GM23338 (cell line): ENCODE measurements at regions not wholly inside any gene's neighbourhood (a gene's known extent, or its start where the extent isn't known, plus 50 kb on each side); places are given as distances from the start of the nearest gene placed in this dataset.
"Not testable (repeated sequence)": the region's sequence is repeated elsewhere in the genome, so short reads cannot be mapped to it uniquely, and the experiment has no call there.

Experiments used
- ATAC-seq: fragments of 200-7000 bp; cut with Tn5 transposase; 3 replicates; pipeline ENCODE4 v1.9.1; 2020
- DNase-seq: peaks from one replicate; pipeline ENCODE4 v3.0.0-alpha.2; 2015; ENCODE audit warnings: low spot score
- H2AFZ ChIP-seq: fragments of 200-600 bp; sonication (generic); 2 replicates; pipeline ENCODE4 v1.8.0; 2016; ENCODE audit warnings: antibody characterized with exemption, mild to moderate bottlenecking, moderate library complexity
- H3F3A ChIP-seq: fragments of 200-600 bp; sonication (generic); replicated peaks from 2 replicates; pipeline ENCODE4 v1.8.0; 2017; ENCODE audit warnings: antibody characterized with exemption, mixed run types, low read depth
- H3K27ac ChIP-seq: fragments of 200-600 bp; sonication (generic); 2 replicates; pipeline ENCODE4 v1.6.1; 2016; ENCODE audit warnings: low read depth
- H3K27me3 ChIP-seq: fragments of 200-600 bp; sonication (generic); 2 replicates; pipeline ENCODE4 v1.8.0; 2016; ENCODE audit warnings: mild to moderate bottlenecking, mixed run types, moderate library complexity; ENCODE audit not compliant: insufficient read depth
- H3K36me3 ChIP-seq: fragments of 200-600 bp; sonication (generic); 2 replicates; pipeline ENCODE4 v1.8.0; 2016; ENCODE audit warnings: mild to moderate bottlenecking; ENCODE audit not compliant: insufficient read depth
- H3K4me1 ChIP-seq: fragments of 200-600 bp; sonication (generic); 2 replicates; pipeline ENCODE4 v1.8.0; 2016; ENCODE audit warnings: mild to moderate bottlenecking, moderate library complexity; ENCODE audit not compliant: insufficient read depth
- H3K4me2 ChIP-seq: fragments of 200-600 bp; sonication (generic); 2 replicates; pipeline ENCODE4 v1.7.1; 2017; ENCODE audit warnings: mixed run types
- H3K4me3 ChIP-seq: fragments of 200-600 bp; sonication (generic); 2 replicates; pipeline ENCODE4 v1.6.1; 2016; ENCODE audit warnings: mixed run types
- H3K79me2 ChIP-seq: fragments of 200-600 bp; sonication (generic); replicated peaks from 2 replicates; pipeline ENCODE4 v1.8.0; 2017; ENCODE audit warnings: mild to moderate bottlenecking; ENCODE audit not compliant: insufficient read depth
- H3K9me2 ChIP-seq: fragments of 200-600 bp; sonication (generic); 2 replicates; pipeline ENCODE4 v1.8.0; 2017; ENCODE audit not compliant: insufficient read depth
- H4K20me1 ChIP-seq: fragments of 200-600 bp; sonication (generic); replicated peaks from 2 replicates; pipeline ENCODE4 v1.8.0; 2017; ENCODE audit warnings: mild to moderate bottlenecking; ENCODE audit not compliant: insufficient read depth
- H3K27ac Mint-ChIP-seq: 2 replicates; pipeline ENCODE4 v1.8.0; 2020; ENCODE audit warnings: inconsistent platforms, mild to moderate bottlenecking, moderate library complexity, mixed read lengths
- H3K27me3 Mint-ChIP-seq: 3 replicates; pipeline ENCODE4 v1.8.0; 2022; ENCODE audit warnings: low read depth, mild to moderate bottlenecking, moderate library complexity, mixed read lengths, inconsistent platforms; ENCODE audit not compliant: insufficient read depth, poor library complexity
- H3K36me3 Mint-ChIP-seq: 3 replicates; pipeline ENCODE4 v1.8.0; 2021; ENCODE audit warnings: low read depth, mild to moderate bottlenecking, inconsistent platforms, moderate library complexity, mixed read lengths
- H3K4me1 Mint-ChIP-seq: 3 replicates; pipeline ENCODE4 v1.8.0; 2020; ENCODE audit warnings: mild to moderate bottlenecking, inconsistent platforms, mixed read lengths
- H3K4me3 Mint-ChIP-seq: 3 replicates; pipeline ENCODE4 v1.8.0; 2021; ENCODE audit warnings: moderate library complexity, mild to moderate bottlenecking, inconsistent platforms, mixed read lengths
- H3K9me3 Mint-ChIP-seq: 3 replicates; pipeline ENCODE4 v1.8.0; 2020; ENCODE audit warnings: moderate library complexity, mild to moderate bottlenecking, inconsistent platforms, mixed read lengths
- CREB1 ChIP-seq: fragments of 250-450 bp; sonication (Bioruptor Pico); IDR thresholded peaks from 2 replicates; pipeline ENCODE4 v1.5.0; 2020; ENCODE audit warnings: low read depth, mild to moderate bottlenecking, moderate library complexity
- EZH2 ChIP-seq: fragments of 200-600 bp; sonication (generic); IDR thresholded peaks from one replicate; pipeline ENCODE4 v1.8.0; 2017; ENCODE audit warnings: antibody characterized with exemption, mild to moderate bottlenecking, low read depth; ENCODE audit not compliant: unreplicated experiment
- EZH2phosphoT487 ChIP-seq: fragments of 200-600 bp; sonication (generic); IDR thresholded peaks from one replicate; pipeline ENCODE4 v1.8.1; 2018; ENCODE audit warnings: antibody characterized with exemption; ENCODE audit not compliant: unreplicated experiment
- NANOG ChIP-seq: IDR thresholded peaks from 2 replicates; pipeline ENCODE4 v1.6.1; 2016; ENCODE audit warnings: antibody characterized with exemption, borderline replicate concordance
- POLR2AphosphoS5 ChIP-seq: IDR thresholded peaks from 2 replicates; pipeline ENCODE4 v1.6.1; 2016; ENCODE audit warnings: antibody characterized with exemption, low read depth
- STAT1 ChIP-seq: IDR thresholded peaks from one replicate; pipeline ENCODE4 v1.6.1; 2016; ENCODE audit warnings: antibody characterized with exemption; ENCODE audit not compliant: unreplicated experiment
- ZNF114 ChIP-seq: fragments of 250-450 bp; sonication (Bioruptor Pico); IDR thresholded peaks from 2 replicates; pipeline ENCODE4 v1.5.0; 2020; ENCODE audit warnings: mild to moderate bottlenecking, moderate library complexity
- ZNF331 ChIP-seq: fragments of 250-450 bp; sonication (Bioruptor Pico); IDR thresholded peaks from 2 replicates; pipeline ENCODE4 v1.5.0; 2020; ENCODE audit warnings: low read depth, mild to moderate bottlenecking, moderate library complexity
- TF ChIP-seq, protein P1 (sequence below): IDR thresholded peaks from one replicate; pipeline ENCODE4 v1.6.1; 2018; ENCODE audit warnings: antibody characterized with exemption; ENCODE audit not compliant: unreplicated experiment
- TF ChIP-seq, protein P2 (sequence below): IDR thresholded peaks from 2 replicates; pipeline ENCODE4 v1.6.1; 2016; ENCODE audit warnings: antibody characterized with exemption

DNA sequence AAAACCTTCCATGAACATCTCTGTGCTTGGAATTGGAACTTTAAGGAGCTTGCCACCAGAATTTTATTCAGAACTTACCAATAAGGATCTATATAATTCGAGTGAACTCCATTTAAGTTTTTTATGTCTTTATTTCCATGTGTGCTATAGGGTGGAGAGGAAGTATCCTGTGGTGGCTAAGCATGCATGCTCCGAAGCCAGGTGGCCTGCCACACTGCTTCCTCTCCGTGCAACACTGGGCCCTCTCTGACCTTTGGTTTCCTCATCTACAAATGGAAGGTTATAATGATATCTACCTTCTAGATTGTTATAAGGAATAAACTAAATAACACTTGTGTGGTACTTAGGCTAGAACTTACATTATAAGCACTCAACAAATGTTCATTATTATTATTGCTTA is 382.1 kb downstream of the PTPRC start:
- no peak overlapping the region for H3K27ac Mint-ChIP-seq
- H4K20me1 ChIP-seq: no peaks in the 10 kb centered on the region
- no peak overlapping the region for H3K4me2 ChIP-seq
- H3K9me2 ChIP-seq: no peaks in the 10 kb centered on the region
- no peak overlapping the region for H3K4me3 Mint-ChIP-seq
- H3K79me2 ChIP-seq: no peaks in the 10 kb centered on the region
- H3F3A ChIP-seq: no peaks in the 10 kb centered on the region
- H3K27ac ChIP-seq: no peak overlapping the region
- no peaks in the 10 kb centered on the region for H3K36me3 ChIP-seq
- H3K9me3 Mint-ChIP-seq: no peaks in the 10 kb centered on the region
- no peaks in the 10 kb centered on the region for H3K4me1 ChIP-seq
- no peaks in the 10 kb centered on the region for H3K4me1 Mint-ChIP-seq
- no peak overlapping the region for H3K4me3 ChIP-seq
- DNase-seq: no peak
- no peak for TF ChIP-seq POLR2AphosphoS5
- no peak for TF ChIP-seq STAT1
- TF ChIP-seq CREB1: no peak
- no peak for TF ChIP-seq ZNF114
- no peak for TF ChIP-seq NANOG
- no peaks in the 10 kb centered on the region for H3K36me3 Mint-ChIP-seq
- no peak overlapping the region for H2AFZ ChIP-seq
- no peaks in the 10 kb centered on the region for H3K27me3 ChIP-seq
- H3K27me3 Mint-ChIP-seq: no peaks in the 10 kb centered on the region
- ATAC-seq: no peak

DNA sequence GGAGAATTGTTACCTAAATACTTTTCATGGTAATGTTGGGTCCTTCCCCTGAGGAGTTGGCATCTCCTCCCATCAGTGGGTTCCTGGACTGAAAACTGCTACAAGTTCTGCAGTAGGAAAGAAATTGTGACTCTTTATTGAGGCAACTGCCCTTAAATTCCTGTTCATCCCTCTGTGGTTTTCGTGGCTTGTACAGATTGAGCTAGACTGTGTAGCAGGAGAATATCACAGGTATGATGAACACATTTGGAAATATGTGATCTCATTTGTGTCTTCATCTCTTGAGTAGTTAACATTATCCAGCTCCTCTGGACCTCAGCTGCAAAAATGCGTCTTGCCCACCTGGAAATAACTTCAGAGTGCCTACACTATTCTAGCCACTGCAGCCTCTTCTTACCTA is 390.6 kb downstream of the PTPRC start:
- H3K9me2 ChIP-seq: 0 out of 2 replicates have a peak, but pooled peaks cover 5% of the 10 kb centered on the region
- H2AFZ ChIP-seq: no peak overlapping the region
- Mint-ChIP-seq H3K27ac (no peak overlapping the region), H3K27me3 (peaks cover 2% of the 10 kb centered on the region), H3K4me3 (no peak overlapping the region), H3K36me3 (no peaks in the 10 kb centered on the region), H3K4me1 (no peaks in the 10 kb centered on the region), H3K9me3 (no peaks in the 10 kb centered on the region)
- no peaks in the 10 kb centered on the region for H3F3A ChIP-seq
- H3K27me3 ChIP-seq: no peaks in the 10 kb centered on the region
- no peaks in the 10 kb centered on the region for H3K79me2 ChIP-seq
- H4K20me1 ChIP-seq: no peaks in the 10 kb centered on the region; the same call in 1 of the 2 replicates
- DNase-seq (no peak), ATAC-seq (no peak)
- no peaks in the 10 kb centered on the region for H3K4me1 ChIP-seq
- no peaks in the 10 kb centered on the region for H3K36me3 ChIP-seq
- no peak overlapping the region for H3K4me3 ChIP-seq
- H3K4me2 ChIP-seq: no peak overlapping the region
- H3K27ac ChIP-seq: no peak overlapping the region
- no peak for TF ChIP-seq EZH2phosphoT487
- no peak for TF ChIP-seq ZNF331 (CRISPR knock-in tag)
- TF ChIP-seq POLR2AphosphoS5: no peak

DNA sequence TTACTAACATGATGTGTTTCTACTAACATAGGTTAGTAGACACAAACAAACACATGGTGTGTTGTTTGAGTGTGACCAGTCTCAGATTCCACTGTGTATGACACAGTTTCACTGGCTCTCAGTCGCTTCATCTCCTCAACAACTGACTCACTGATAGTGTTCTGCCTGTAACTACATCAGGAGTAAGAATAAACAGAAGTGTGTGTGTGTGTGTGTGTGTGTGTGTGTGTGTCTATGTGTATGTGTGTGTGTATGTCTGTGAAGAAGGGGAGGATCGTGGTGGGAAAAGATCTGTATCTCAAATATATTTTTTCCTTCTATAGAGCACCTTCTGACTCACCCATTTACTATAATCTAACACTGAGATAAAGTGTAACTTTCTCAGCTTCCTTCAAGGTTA is 391.0 kb downstream of the PTPRC start:
- DNase-seq: no peak
- Histone ChIP-seq H3K27me3 (no peaks in the 10 kb centered on the region), H3K4me1 (no peaks in the 10 kb centered on the region), H4K20me1 (no peaks in the 10 kb centered on the region; the same call in 1 of the 2 replicates), H3K4me3 (no peak overlapping the region), H3F3A (no peaks in the 10 kb centered on the region), H3K9me2 (0 out of 2 replicates have a peak, but pooled peaks cover 5% of the 10 kb centered on the region), H3K27ac (no peak overlapping the region), H3K4me2 (no peak overlapping the region), H3K79me2 (no peaks in the 10 kb centered on the region), H2AFZ (no peak overlapping the region), H3K36me3 (no peaks in the 10 kb centered on the region)
- H3K27ac Mint-ChIP-seq: no peak overlapping the region
- no peak for ATAC-seq
- TF ChIP-seq, protein P1, sequence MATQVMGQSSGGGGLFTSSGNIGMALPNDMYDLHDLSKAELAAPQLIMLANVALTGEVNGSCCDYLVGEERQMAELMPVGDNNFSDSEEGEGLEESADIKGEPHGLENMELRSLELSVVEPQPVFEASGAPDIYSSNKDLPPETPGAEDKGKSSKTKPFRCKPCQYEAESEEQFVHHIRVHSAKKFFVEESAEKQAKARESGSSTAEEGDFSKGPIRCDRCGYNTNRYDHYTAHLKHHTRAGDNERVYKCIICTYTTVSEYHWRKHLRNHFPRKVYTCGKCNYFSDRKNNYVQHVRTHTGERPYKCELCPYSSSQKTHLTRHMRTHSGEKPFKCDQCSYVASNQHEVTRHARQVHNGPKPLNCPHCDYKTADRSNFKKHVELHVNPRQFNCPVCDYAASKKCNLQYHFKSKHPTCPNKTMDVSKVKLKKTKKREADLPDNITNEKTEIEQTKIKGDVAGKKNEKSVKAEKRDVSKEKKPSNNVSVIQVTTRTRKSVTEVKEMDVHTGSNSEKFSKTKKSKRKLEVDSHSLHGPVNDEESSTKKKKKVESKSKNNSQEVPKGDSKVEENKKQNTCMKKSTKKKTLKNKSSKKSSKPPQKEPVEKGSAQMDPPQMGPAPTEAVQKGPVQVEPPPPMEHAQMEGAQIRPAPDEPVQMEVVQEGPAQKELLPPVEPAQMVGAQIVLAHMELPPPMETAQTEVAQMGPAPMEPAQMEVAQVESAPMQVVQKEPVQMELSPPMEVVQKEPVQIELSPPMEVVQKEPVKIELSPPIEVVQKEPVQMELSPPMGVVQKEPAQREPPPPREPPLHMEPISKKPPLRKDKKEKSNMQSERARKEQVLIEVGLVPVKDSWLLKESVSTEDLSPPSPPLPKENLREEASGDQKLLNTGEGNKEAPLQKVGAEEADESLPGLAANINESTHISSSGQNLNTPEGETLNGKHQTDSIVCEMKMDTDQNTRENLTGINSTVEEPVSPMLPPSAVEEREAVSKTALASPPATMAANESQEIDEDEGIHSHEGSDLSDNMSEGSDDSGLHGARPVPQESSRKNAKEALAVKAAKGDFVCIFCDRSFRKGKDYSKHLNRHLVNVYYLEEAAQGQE: no peak
- TF ChIP-seq EZH2 (no peak), NANOG (no peak), CREB1 (no peak), STAT1 (no peak), EZH2phosphoT487 (no peak), ZNF331 (CRISPR knock-in tag) (no peak)
- TF ChIP-seq, protein P2, sequence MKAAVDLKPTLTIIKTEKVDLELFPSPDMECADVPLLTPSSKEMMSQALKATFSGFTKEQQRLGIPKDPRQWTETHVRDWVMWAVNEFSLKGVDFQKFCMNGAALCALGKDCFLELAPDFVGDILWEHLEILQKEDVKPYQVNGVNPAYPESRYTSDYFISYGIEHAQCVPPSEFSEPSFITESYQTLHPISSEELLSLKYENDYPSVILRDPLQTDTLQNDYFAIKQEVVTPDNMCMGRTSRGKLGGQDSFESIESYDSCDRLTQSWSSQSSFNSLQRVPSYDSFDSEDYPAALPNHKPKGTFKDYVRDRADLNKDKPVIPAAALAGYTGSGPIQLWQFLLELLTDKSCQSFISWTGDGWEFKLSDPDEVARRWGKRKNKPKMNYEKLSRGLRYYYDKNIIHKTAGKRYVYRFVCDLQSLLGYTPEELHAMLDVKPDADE: no peak
- H3K4me1 Mint-ChIP-seq: no peaks in the 10 kb centered on the region
- H3K4me3 Mint-ChIP-seq: no peak overlapping the region
- peaks cover 2% of the 10 kb centered on the region for H3K27me3 Mint-ChIP-seq
- no peaks in the 10 kb centered on the region for H3K36me3 Mint-ChIP-seq
- no peaks in the 10 kb centered on the region for H3K9me3 Mint-ChIP-seq

DNA sequence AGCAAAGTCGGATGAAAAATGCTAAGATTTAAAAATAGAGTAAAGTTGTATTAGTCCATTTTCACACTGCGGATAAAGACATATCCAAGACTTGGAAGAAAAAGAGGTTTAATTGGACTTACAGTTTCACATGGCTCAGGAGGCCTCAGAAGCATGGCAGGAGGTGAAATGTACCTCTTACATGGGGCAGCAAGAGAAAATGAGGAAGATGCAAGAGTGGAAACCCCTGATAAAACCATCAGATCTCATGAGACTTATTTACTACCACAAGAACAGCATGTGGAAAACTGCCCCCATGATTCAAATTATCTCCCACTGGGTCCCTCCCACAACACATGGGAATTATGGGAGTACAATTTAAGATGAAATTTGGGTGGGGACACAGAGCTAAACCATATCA is 391.7 kb downstream of the PTPRC start:
- H3K4me1 ChIP-seq, H3K4me3 Mint-ChIP-seq, H2AFZ ChIP-seq, H3K9me3 Mint-ChIP-seq, H3K27me3 ChIP-seq, H3K27me3 Mint-ChIP-seq, DNase-seq, H3K4me2 ChIP-seq, ATAC-seq, H3K4me3 ChIP-seq, H3K36me3 Mint-ChIP-seq, H3F3A ChIP-seq, H3K27ac Mint-ChIP-seq, H3K79me2 ChIP-seq, H3K36me3 ChIP-seq, H3K27ac ChIP-seq, H4K20me1 ChIP-seq, H3K4me1 Mint-ChIP-seq: not testable (repeated sequence)
- H3K9me2 ChIP-seq: 0 out of 2 replicates have a peak, but pooled peaks cover 10% of the 10 kb centered on the region
